ENCODE measurements at regions not wholly inside any gene's neighbourhood (a gene's known extent, or its start where the extent isn't known, plus 50 kb on each side); places are given as distances from the start of the nearest gene placed in this dataset.
A peak's percentile ranks its signal among the peaks of the same experiment; 100 is the strongest.

GRCh38 chr12:34386621-34387255, 364.4 kb downstream of the ALG10 start:
- intact Hi-C loops (cut with DNase I), result no loop called here
- DNase-seq (ENCODE audit: low spot score), result peak; percentile 70

- peak; percentile 53 for DNase-seq (ENCODE audit: low spot score)
- intact Hi-C loops (cut with DNase I), result no loop called here
These were observed 365.7 kb downstream of the ALG10 start for GRCh38 chr12:34387711-34388635.

GRCh38 chr12:34388636-34389377, 366.5 kb downstream of the ALG10 start:
- intact Hi-C loops (cut with DNase I), result no loop called here
- peak; percentile 17 for DNase-seq (ENCODE audit: low spot score)

GRCh38 chr12:34389378-34390170, 367.3 kb downstream of the ALG10 start:
- intact Hi-C loops (cut with DNase I), result no loop called here
- peak; percentile 58 for DNase-seq (ENCODE audit: low spot score)

GRCh38 chr12:34390171-34390841, 368.0 kb downstream of the ALG10 start:
- intact Hi-C loops (cut with DNase I), result no loop called here
- DNase-seq (ENCODE audit: low spot score), result peak; percentile 66

- DNase-seq (ENCODE audit: low spot score), result peak; percentile 45
- intact Hi-C loops (cut with DNase I), result no loop called here
These were observed 368.8 kb downstream of the ALG10 start for GRCh38 chr12:34390846-34391700.

- DNase-seq (ENCODE audit: low spot score), result peak; percentile 71
- intact Hi-C loops (cut with DNase I), result no loop called here
These were observed 369.7 kb downstream of the ALG10 start for GRCh38 chr12:34391771-34392581.

GRCh38 chr12:34392741-34393085, 370.4 kb downstream of the ALG10 start:
- intact Hi-C loops (cut with DNase I), result no loop called here
- peak; percentile 58 for DNase-seq (ENCODE audit: low spot score)

GRCh38 chr12:34393086-34393820, 371.0 kb downstream of the ALG10 start:
- peak; percentile 66 for DNase-seq (ENCODE audit: low spot score)
- intact Hi-C loops (cut with DNase I), result no loop called here

GRCh38 chr12:34393821-34394150, 371.5 kb downstream of the ALG10 start:
- intact Hi-C loops (cut with DNase I), result no loop called here
- peak; percentile 18 for DNase-seq (ENCODE audit: low spot score)

- intact Hi-C loops (cut with DNase I), result no loop called here
- peak; percentile 42 for DNase-seq (ENCODE audit: low spot score)
These were observed 372.1 kb downstream of the ALG10 start for GRCh38 chr12:34394211-34395055.

GRCh38 chr12:34395056-34396005, 373.0 kb downstream of the ALG10 start:
- DNase-seq (ENCODE audit: low spot score), result peak; percentile 66
- intact Hi-C loops (cut with DNase I), result no loop called here

- peak; percentile 32 for DNase-seq (ENCODE audit: low spot score)
- intact Hi-C loops (cut with DNase I), result no loop called here
These were observed 373.9 kb downstream of the ALG10 start for GRCh38 chr12:34396006-34396860.
